Progenitor cell of endocrine pancreas (in vitro differentiated cells): ENCODE measurements at regions not wholly inside any gene's neighbourhood (a gene's known extent, or its start where the extent isn't known, plus 50 kb on each side); places are given as distances from the start of the nearest gene placed in this dataset.
"Not testable (repeated sequence)": the region's sequence is repeated elsewhere in the genome, so short reads cannot be mapped to it uniquely, and the experiment has no call there.

Experiments used
- DNase-seq: peaks from one replicate; pipeline ENCODE4 v3.0.0; 2021; ENCODE audit warnings: low spot score; ENCODE audit not compliant: unreplicated experiment
- H3K27ac Mint-ChIP-seq: 2 replicates; pipeline ENCODE4 v1.8.0; 2021; ENCODE audit warnings: mild to moderate bottlenecking, moderate library complexity, mixed read lengths
- H3K27me3 Mint-ChIP-seq: 2 replicates; pipeline ENCODE4 v1.8.0; 2021; ENCODE audit warnings: mixed read lengths
- H3K36me3 Mint-ChIP-seq: 2 replicates; pipeline ENCODE4 v1.8.0; 2022; ENCODE audit warnings: mixed read lengths; ENCODE audit not compliant: insufficient read depth
- H3K4me1 Mint-ChIP-seq: 2 replicates; pipeline ENCODE4 v1.8.0; 2021; ENCODE audit warnings: low read depth, mixed read lengths
- H3K4me3 Mint-ChIP-seq: 2 replicates; pipeline ENCODE4 v1.8.0; 2021; ENCODE audit warnings: low read depth, mild to moderate bottlenecking, moderate library complexity, mixed read lengths
- H3K9me3 Mint-ChIP-seq: 2 replicates; pipeline ENCODE4 v1.8.0; 2021; ENCODE audit warnings: low read depth, mixed read lengths
- CTCF ChIP-seq: fragments of 200-600 bp; sonication (generic); IDR thresholded peaks from one replicate; pipeline ENCODE4 v1.5.0; 2021; ENCODE audit warnings: antibody characterized with exemption, mild to moderate bottlenecking; ENCODE audit not compliant: unreplicated experiment

GRCh38 chr10:7040681-7041080 is 370.2 kb downstream of the SFMBT2 start:
- DNase-seq, result no peak
- Mint-ChIP-seq H3K4me3 (no peak overlapping the region), H3K36me3 (no peaks in the 10 kb centered on the region), H3K27ac (no peak overlapping the region), H3K4me1 (no peaks in the 10 kb centered on the region), H3K9me3 (no peaks in the 10 kb centered on the region), H3K27me3 (peaks cover 50% of the 10 kb centered on the region)
- no peak for TF ChIP-seq CTCF

DNA sequence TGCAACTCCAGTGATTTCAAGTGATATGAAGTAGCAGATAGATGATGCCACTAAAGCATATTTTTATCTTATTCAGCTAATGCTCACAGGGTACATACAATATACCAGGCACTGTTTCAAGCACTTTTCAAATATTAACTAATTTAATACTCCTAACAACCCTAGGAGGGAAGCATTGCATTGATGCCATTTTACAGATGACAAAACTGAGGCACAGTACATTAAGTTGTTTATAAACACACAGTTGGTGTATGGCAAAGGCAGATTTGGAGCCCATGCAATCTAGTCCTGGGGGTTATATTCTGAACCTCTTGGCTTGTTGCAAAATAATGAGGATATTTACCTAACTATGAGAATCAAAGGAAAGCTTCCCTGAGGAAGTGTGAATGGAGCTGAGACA is 371.0 kb downstream of the SFMBT2 start:
- Mint-ChIP-seq H3K4me1 (no peaks in the 10 kb centered on the region), H3K27me3 (peaks cover 46% of the 10 kb centered on the region), H3K36me3 (no peaks in the 10 kb centered on the region), H3K4me3 (no peak overlapping the region), H3K9me3 (no peaks in the 10 kb centered on the region), H3K27ac (no peak overlapping the region)
- TF ChIP-seq CTCF, result no peak
- DNase-seq, result no peak

- Mint-ChIP-seq H3K27me3 (peaks cover 45% of the 10 kb centered on the region), H3K4me3 (no peak overlapping the region), H3K27ac (no peak overlapping the region), H3K4me1 (no peaks in the 10 kb centered on the region), H3K36me3 (no peaks in the 10 kb centered on the region), H3K9me3 (no peaks in the 10 kb centered on the region)
- no peak for TF ChIP-seq CTCF
- DNase-seq, result no peak
Observed at GRCh38 chr10:7038416-7038815, 372.4 kb downstream of the SFMBT2 start.

DNA sequence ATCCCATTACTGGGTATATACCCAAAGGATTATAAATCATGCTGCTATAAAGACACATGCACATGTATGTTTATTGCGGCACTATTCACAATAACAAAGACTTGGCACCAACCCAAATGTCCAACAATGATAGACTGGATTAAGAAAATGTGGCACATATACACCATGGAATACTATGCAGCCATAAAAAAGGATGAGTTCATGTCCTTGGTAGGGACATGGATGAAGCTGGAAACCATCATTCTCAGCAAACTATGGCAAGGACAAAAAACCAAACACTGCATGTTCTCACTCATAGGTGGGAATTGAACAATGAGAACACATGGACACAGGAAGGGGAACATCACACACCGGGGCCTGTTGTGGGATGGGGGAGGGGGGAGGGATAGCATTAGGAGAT is 373.4 kb downstream of the SFMBT2 start:
- not testable (repeated sequence) for H3K36me3 Mint-ChIP-seq, H3K4me1 Mint-ChIP-seq, H3K4me3 Mint-ChIP-seq, DNase-seq, H3K9me3 Mint-ChIP-seq, H3K27ac Mint-ChIP-seq
- H3K27me3 Mint-ChIP-seq, result peaks cover 40% of the 10 kb centered on the region

DNA sequence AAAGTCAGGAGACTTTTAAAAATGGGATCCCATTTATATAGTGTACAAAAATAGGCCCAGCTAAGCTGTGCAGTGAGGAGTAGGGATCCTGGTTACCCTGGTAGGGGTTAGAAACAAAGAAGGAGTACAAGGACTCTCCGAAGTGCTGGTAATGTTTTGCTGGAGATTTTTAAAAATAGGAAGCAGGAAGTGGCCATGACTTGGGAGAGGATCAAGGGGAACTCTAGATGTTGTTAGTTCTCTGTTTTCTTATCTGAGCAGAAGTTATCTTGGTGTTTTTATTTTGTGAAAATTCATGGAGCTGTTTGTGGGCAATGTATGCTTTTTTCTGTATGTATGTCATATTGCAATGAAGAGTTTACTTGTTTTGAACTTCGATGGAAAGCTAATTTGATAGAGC is 373.9 kb downstream of the SFMBT2 start:
- no peak for DNase-seq
- peaks cover 35% of the 10 kb centered on the region for H3K27me3 Mint-ChIP-seq
- H3K4me3 Mint-ChIP-seq, result no peak overlapping the region
- H3K36me3 Mint-ChIP-seq, result no peaks in the 10 kb centered on the region
- no peak overlapping the region for H3K27ac Mint-ChIP-seq
- H3K9me3 Mint-ChIP-seq, result no peaks in the 10 kb centered on the region
- no peaks in the 10 kb centered on the region for H3K4me1 Mint-ChIP-seq
- TF ChIP-seq CTCF, result no peak

DNA sequence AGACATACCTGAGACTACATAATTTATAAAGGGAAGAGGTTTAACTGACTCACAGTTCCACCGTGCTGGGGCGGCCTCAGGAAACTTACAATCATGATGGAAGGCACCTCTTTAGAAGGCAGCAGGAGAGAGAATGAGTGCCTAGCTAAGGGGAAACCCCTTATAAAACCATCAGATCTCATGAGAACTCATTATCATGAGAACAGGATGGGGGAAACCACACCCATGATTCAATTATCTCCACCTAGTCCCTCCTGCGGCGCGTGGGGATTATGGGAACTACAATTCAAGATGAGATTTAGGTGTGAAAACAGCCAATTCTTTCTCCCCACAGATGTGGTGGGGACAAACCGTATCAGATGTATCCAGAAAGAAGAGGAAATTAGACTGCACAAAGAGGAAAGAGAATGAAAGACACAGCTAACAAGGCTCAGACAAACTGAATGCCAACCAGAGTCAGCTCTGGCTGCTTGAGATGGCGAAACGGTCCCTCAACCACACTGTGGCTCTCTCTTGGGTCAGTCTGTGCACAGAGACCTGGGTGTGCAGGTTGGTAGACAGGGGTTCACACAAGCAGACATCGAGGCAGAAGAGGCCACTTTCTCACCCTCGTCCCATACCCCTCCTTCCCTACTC is 375.6 kb downstream of the SFMBT2 start:
- Mint-ChIP-seq H3K27me3 (peaks cover 21% of the 10 kb centered on the region), H3K27ac (no peak overlapping the region), H3K4me1 (no peaks in the 10 kb centered on the region), H3K4me3 (no peak overlapping the region), H3K9me3 (no peaks in the 10 kb centered on the region), H3K36me3 (no peaks in the 10 kb centered on the region)
- no peak for TF ChIP-seq CTCF
- no peak for DNase-seq
